ENCODE measurements at regions not wholly inside any gene's neighbourhood (a gene's known extent, or its start where the extent isn't known, plus 50 kb on each side); places are given as distances from the start of the nearest gene placed in this dataset.

DNA sequence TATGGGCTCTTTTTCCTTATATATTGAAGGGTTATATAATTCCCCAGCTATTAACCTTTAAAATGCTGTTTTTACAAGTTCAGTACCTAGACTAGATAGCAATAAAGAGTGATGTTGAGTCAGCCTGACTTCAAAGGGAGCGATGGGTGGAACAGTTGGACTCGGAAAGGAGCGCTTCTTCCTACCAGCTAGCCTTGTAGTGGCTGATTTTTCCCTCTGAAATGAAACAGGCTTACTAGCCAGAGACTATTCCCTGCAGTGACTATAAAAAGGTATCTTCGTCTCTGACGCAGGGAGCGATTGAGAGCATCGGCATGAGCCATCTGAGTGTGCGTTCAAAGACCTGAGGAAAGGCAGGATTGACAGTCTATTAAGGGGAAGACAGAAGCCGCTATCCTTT, 66.0 kb upstream of the GRAMD1B start:
- H3K4me3 ChIP-seq, result no peak overlapping the region
- no peak for ATAC-seq
- whole genome bisulfite sequencing (ENCODE audit: missing lambda C conversion rate), result 90% methylated on average over 9 of the region's 9 CpGs
- CTCF ChIA-PET, result interaction anchor here (1.2 kb wide), 1 partner anchor 44 kb away, joined by 3 read pairs; no protein-coding TSS in a partner anchor
- POLR2A ChIA-PET, result no interaction called here
- FAIRE-seq, result no peak
- no peak overlapping the region for H3K27ac ChIP-seq
- H3K9me3 ChIP-seq, result no peaks in the 10 kb centered on the region
- no peak for DNase-seq (ENCODE audit: low read depth in 1 of 2, low spot score in 1 of 2)
- H3K4me1 ChIP-seq, result no peaks in the 10 kb centered on the region
- no peak overlapping the region for H3K4me2 ChIP-seq
- TF ChIP-seq RNF2 (IDR thresholded peaks at IDR 0.05; ENCODE audit: borderline replicate concordance, low read depth), result no peak
- TF ChIP-seq RARB (CRISPR knock-in tag; IDR thresholded peaks at IDR 0.05), result no peak
- TF ChIP-seq HDAC2 (IDR thresholded peaks at IDR 0.05), result no peak
- no peak for TF ChIP-seq FOXS1 (CRISPR knock-in tag; IDR thresholded peaks at IDR 0.05)
- no peak for TF ChIP-seq KDM1A (IDR thresholded peaks at IDR 0.05; ENCODE audit: low read depth)
- TF ChIP-seq RCOR1 (IDR thresholded peaks at IDR 0.05; ENCODE audit: low read depth, low read length), result no peak
- no peak for TF ChIP-seq CHD4 (IDR thresholded peaks at IDR 0.05; ENCODE audit: borderline replicate concordance)
- no peak for TF ChIP-seq CBX8 (IDR thresholded peaks at IDR 0.05)
- no peak for TF ChIP-seq RFX5 (IDR thresholded peaks at IDR 0.05)
- TF ChIP-seq RAD21 (conservative IDR thresholded peaks at IDR 0.05 in 1 of 2, IDR thresholded peaks at IDR 0.05 in 1 of 2), result no peak
- TF ChIP-seq CBX2 (IDR thresholded peaks at IDR 0.05; ENCODE audit: borderline replicate concordance, low read depth), result no peak
- no peak for TF ChIP-seq PHF8 (IDR thresholded peaks at IDR 0.05; ENCODE audit: borderline replicate concordance, low read depth)
- TF ChIP-seq, protein P1, sequence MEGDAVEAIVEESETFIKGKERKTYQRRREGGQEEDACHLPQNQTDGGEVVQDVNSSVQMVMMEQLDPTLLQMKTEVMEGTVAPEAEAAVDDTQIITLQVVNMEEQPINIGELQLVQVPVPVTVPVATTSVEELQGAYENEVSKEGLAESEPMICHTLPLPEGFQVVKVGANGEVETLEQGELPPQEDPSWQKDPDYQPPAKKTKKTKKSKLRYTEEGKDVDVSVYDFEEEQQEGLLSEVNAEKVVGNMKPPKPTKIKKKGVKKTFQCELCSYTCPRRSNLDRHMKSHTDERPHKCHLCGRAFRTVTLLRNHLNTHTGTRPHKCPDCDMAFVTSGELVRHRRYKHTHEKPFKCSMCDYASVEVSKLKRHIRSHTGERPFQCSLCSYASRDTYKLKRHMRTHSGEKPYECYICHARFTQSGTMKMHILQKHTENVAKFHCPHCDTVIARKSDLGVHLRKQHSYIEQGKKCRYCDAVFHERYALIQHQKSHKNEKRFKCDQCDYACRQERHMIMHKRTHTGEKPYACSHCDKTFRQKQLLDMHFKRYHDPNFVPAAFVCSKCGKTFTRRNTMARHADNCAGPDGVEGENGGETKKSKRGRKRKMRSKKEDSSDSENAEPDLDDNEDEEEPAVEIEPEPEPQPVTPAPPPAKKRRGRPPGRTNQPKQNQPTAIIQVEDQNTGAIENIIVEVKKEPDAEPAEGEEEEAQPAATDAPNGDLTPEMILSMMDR (IDR thresholded peaks at IDR 0.05), result no peak
- TF ChIP-seq HOXB5 (CRISPR knock-in tag; IDR thresholded peaks at IDR 0.05), result no peak
- TF ChIP-seq MAFK (IDR thresholded peaks at IDR 0.05; ENCODE audit: partially characterized antibody), result no peak
- TF ChIP-seq, protein P2, sequence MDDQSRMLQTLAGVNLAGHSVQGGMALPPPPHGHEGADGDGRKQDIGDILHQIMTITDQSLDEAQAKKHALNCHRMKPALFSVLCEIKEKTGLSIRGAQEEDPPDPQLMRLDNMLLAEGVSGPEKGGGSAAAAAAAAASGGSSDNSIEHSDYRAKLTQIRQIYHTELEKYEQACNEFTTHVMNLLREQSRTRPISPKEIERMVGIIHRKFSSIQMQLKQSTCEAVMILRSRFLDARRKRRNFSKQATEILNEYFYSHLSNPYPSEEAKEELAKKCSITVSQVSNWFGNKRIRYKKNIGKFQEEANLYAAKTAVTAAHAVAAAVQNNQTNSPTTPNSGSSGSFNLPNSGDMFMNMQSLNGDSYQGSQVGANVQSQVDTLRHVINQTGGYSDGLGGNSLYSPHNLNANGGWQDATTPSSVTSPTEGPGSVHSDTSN (IDR thresholded peaks at IDR 0.05), result no peak
- TF ChIP-seq, protein P3, sequence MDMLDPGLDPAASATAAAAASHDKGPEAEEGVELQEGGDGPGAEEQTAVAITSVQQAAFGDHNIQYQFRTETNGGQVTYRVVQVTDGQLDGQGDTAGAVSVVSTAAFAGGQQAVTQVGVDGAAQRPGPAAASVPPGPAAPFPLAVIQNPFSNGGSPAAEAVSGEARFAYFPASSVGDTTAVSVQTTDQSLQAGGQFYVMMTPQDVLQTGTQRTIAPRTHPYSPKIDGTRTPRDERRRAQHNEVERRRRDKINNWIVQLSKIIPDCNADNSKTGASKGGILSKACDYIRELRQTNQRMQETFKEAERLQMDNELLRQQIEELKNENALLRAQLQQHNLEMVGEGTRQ (IDR thresholded peaks at IDR 0.05), result no peak
- TF ChIP-seq ZSCAN20 (CRISPR knock-in tag; IDR thresholded peaks at IDR 0.05), result no peak
- TF ChIP-seq, protein P4, sequence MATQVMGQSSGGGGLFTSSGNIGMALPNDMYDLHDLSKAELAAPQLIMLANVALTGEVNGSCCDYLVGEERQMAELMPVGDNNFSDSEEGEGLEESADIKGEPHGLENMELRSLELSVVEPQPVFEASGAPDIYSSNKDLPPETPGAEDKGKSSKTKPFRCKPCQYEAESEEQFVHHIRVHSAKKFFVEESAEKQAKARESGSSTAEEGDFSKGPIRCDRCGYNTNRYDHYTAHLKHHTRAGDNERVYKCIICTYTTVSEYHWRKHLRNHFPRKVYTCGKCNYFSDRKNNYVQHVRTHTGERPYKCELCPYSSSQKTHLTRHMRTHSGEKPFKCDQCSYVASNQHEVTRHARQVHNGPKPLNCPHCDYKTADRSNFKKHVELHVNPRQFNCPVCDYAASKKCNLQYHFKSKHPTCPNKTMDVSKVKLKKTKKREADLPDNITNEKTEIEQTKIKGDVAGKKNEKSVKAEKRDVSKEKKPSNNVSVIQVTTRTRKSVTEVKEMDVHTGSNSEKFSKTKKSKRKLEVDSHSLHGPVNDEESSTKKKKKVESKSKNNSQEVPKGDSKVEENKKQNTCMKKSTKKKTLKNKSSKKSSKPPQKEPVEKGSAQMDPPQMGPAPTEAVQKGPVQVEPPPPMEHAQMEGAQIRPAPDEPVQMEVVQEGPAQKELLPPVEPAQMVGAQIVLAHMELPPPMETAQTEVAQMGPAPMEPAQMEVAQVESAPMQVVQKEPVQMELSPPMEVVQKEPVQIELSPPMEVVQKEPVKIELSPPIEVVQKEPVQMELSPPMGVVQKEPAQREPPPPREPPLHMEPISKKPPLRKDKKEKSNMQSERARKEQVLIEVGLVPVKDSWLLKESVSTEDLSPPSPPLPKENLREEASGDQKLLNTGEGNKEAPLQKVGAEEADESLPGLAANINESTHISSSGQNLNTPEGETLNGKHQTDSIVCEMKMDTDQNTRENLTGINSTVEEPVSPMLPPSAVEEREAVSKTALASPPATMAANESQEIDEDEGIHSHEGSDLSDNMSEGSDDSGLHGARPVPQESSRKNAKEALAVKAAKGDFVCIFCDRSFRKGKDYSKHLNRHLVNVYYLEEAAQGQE (IDR thresholded peaks at IDR 0.05), result no peak

DNA sequence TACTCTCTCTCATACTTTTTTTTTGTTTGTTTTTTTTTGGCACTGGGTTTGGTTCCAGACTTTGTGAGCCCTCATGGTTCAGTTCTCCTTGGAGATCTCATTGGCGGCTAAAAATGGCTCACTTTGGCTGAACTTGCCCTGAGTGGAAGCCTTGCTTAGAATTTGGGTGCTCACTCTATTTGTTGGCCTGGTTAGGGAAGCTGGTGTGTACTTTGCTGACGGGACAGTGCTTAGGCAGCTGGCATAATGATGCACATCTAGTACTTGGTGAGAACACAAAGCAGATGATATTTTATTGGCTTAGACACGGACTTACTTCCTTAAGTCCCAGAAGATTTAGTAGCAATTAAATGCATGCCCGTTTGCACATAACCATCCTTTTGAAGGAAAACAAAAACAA, 66.5 kb upstream of the GRAMD1B start:
- H3K4me2 ChIP-seq, result no peak overlapping the region
- H3K4me3 ChIP-seq, result no peak overlapping the region
- FAIRE-seq (no peak), ATAC-seq (no peak), DNase-seq (ENCODE audit: low read depth in 1 of 2, low spot score in 1 of 2) (no peak)
- POLR2A ChIA-PET, result no interaction called here
- CTCF ChIA-PET, result interaction anchor here (1.2 kb wide), 1 partner anchor 43 kb away, joined by 3 read pairs; no protein-coding TSS in a partner anchor
- WGBS (ENCODE audit: missing lambda C conversion rate), result 61% methylated on average over 4 of the region's 4 CpGs
- H3K27ac ChIP-seq, result no peak overlapping the region
- H3K9me3 ChIP-seq, result no peaks in the 10 kb centered on the region
- no peaks in the 10 kb centered on the region for H3K4me1 ChIP-seq
- TF ChIP-seq CHD4 (IDR thresholded peaks at IDR 0.05; ENCODE audit: borderline replicate concordance) (no peak), ZSCAN20 (CRISPR knock-in tag; IDR thresholded peaks at IDR 0.05) (no peak), RAD21 (conservative IDR thresholded peaks at IDR 0.05 in 1 of 2, IDR thresholded peaks at IDR 0.05 in 1 of 2) (no peak), FOXS1 (CRISPR knock-in tag; IDR thresholded peaks at IDR 0.05) (no peak)
- TF ChIP-seq, protein P1 (IDR thresholded peaks at IDR 0.05), result no peak
